HUES48 (cell line): ENCODE measurements at regions not wholly inside any gene's neighbourhood (a gene's known extent, or its start where the extent isn't known, plus 50 kb on each side); places are given as distances from the start of the nearest gene placed in this dataset.

ENCODE experiments used
- H3K27ac ChIP-seq: one replicate; pipeline ENCODE4 v1.7.0; 2013; ENCODE audit warnings: low read depth, low read length, inconsistent platforms
- H3K27me3 ChIP-seq: 2 replicates; pipeline ENCODE4 v1.6.1; 2013; ENCODE audit warnings: mild to moderate bottlenecking, low read length; ENCODE audit not compliant: control insufficient read depth, insufficient read depth
- H3K36me3 ChIP-seq: 2 replicates; pipeline ENCODE4 v1.6.1; 2013; ENCODE audit warnings: low read length; ENCODE audit not compliant: control insufficient read depth, insufficient read depth
- H3K4me1 ChIP-seq: 2 replicates; pipeline ENCODE4 v1.6.1; 2013; ENCODE audit warnings: mild to moderate bottlenecking, low read length; ENCODE audit not compliant: control insufficient read depth, insufficient read depth
- H3K4me3 ChIP-seq: 2 replicates; pipeline ENCODE4 v1.5.1; 2013; ENCODE audit warnings: mild to moderate bottlenecking, low read depth, low read length
- H3K9ac ChIP-seq: 2 replicates; pipeline ENCODE4 v1.6.1; 2013; ENCODE audit warnings: mild to moderate bottlenecking, low read depth, low read length, moderate library complexity
- H3K9me3 ChIP-seq: 2 replicates; pipeline ENCODE4 v1.6.1; 2013; ENCODE audit warnings: low read length; ENCODE audit not compliant: control insufficient read depth, insufficient read depth

GRCh38 chrX:10021461-10022272, 54.5 kb downstream of the CLDN34 start:
- Histone ChIP-seq H3K9me3 (no peaks in the 10 kb centered on the region), H3K4me1 (peaks cover 26% of the 10 kb centered on the region), H3K27me3 (no peaks in the 10 kb centered on the region), H3K27ac (no peak overlapping the region), H3K36me3 (no peaks in the 10 kb centered on the region; the same call in 1 of the 2 replicates), H3K4me3 (no peak overlapping the region), H3K9ac (no peak overlapping the region)

- Histone ChIP-seq H3K4me3 (no peak overlapping the region), H3K9me3 (no peaks in the 10 kb centered on the region), H3K9ac (no peak overlapping the region), H3K4me1 (peaks cover 22% of the 10 kb centered on the region), H3K27ac (no peak overlapping the region), H3K36me3 (no peaks in the 10 kb centered on the region; the same call in 1 of the 2 replicates), H3K27me3 (no peaks in the 10 kb centered on the region)
Measured at GRCh38 chrX:10022273-10022541, 55.0 kb downstream of the CLDN34 start.

GRCh38 chrX:10022580-10023245, 55.6 kb downstream of the CLDN34 start:
- Histone ChIP-seq H3K4me3 (no peak overlapping the region), H3K9me3 (no peaks in the 10 kb centered on the region), H3K27ac (no peak overlapping the region), H3K27me3 (no peaks in the 10 kb centered on the region), H3K9ac (no peak overlapping the region), H3K4me1 (peaks cover 17% of the 10 kb centered on the region), H3K36me3 (no peaks in the 10 kb centered on the region; the same call in 1 of the 2 replicates)

GRCh38 chrX:10023821-10024220, 56.7 kb downstream of the CLDN34 start:
- no peaks in the 10 kb centered on the region for H3K36me3 ChIP-seq
- no peaks in the 10 kb centered on the region for H3K9me3 ChIP-seq
- H3K27ac ChIP-seq = no peak overlapping the region
- H3K9ac ChIP-seq = no peak overlapping the region
- H3K4me3 ChIP-seq = no peak overlapping the region
- no peaks in the 10 kb centered on the region for H3K27me3 ChIP-seq
- H3K4me1 ChIP-seq = peaks cover 10% of the 10 kb centered on the region

- peaks cover 10% of the 10 kb centered on the region for H3K4me1 ChIP-seq
Measured at GRCh38 chrX:10025742-10026493, 58.8 kb downstream of the CLDN34 start.

GRCh38 chrX:10028283-10029104, 61.3 kb downstream of the CLDN34 start:
- no peak overlapping the region for H3K9ac ChIP-seq
- H3K4me1 ChIP-seq = peaks cover 8% of the 10 kb centered on the region
- H3K9me3 ChIP-seq = no peaks in the 10 kb centered on the region
- H3K27me3 ChIP-seq = no peaks in the 10 kb centered on the region
- H3K4me3 ChIP-seq = no peak overlapping the region
- no peaks in the 10 kb centered on the region for H3K36me3 ChIP-seq
- no peak overlapping the region for H3K27ac ChIP-seq

More at GRCh38 chrX:10025742-10026493, 58.8 kb downstream of the CLDN34 start:
- no peaks in the 10 kb centered on the region for H3K36me3 ChIP-seq
- no peak overlapping the region for H3K27ac ChIP-seq
- H3K9me3 ChIP-seq = no peaks in the 10 kb centered on the region
- no peaks in the 10 kb centered on the region for H3K27me3 ChIP-seq
- no peak overlapping the region for H3K9ac ChIP-seq
- no peak overlapping the region for H3K4me3 ChIP-seq

- no peak overlapping the region for H3K4me3 ChIP-seq
- H3K27me3 ChIP-seq = no peaks in the 10 kb centered on the region
- no peak overlapping the region for H3K27ac ChIP-seq
- no peaks in the 10 kb centered on the region for H3K9me3 ChIP-seq
- no peaks in the 10 kb centered on the region for H3K36me3 ChIP-seq
- H3K4me1 ChIP-seq = peaks cover 8% of the 10 kb centered on the region
- no peak overlapping the region for H3K9ac ChIP-seq
Measured at GRCh38 chrX:10030570-10030969, 63.4 kb downstream of the CLDN34 start.

- Histone ChIP-seq H3K36me3 (no peaks in the 10 kb centered on the region), H3K9me3 (no peaks in the 10 kb centered on the region), H3K4me3 (no peak overlapping the region), H3K4me1 (peaks cover 4% of the 10 kb centered on the region; the same call in 1 of the 2 replicates), H3K27ac (no peak overlapping the region), H3K27me3 (no peaks in the 10 kb centered on the region), H3K9ac (no peak overlapping the region)
Measured at GRCh38 chrX:10031746-10032145, 64.6 kb downstream of the CLDN34 start.

GRCh38 chrX:10032147-10032546, 65.0 kb downstream of the CLDN34 start:
- no peaks in the 10 kb centered on the region for H3K9me3 ChIP-seq
- H3K36me3 ChIP-seq = no peaks in the 10 kb centered on the region
- H3K9ac ChIP-seq = no peak overlapping the region
- H3K4me3 ChIP-seq = no peak overlapping the region
- no peaks in the 10 kb centered on the region for H3K27me3 ChIP-seq
- H3K4me1 ChIP-seq = peaks cover 4% of the 10 kb centered on the region; the same call in 1 of the 2 replicates
- no peak overlapping the region for H3K27ac ChIP-seq

- H3K4me3 ChIP-seq = no peak overlapping the region
- peaks cover 4% of the 10 kb centered on the region; the same call in 1 of the 2 replicates for H3K4me1 ChIP-seq
- H3K9ac ChIP-seq = no peak overlapping the region
- H3K36me3 ChIP-seq = no peaks in the 10 kb centered on the region
- H3K9me3 ChIP-seq = no peaks in the 10 kb centered on the region
- H3K27ac ChIP-seq = peak overlapping the region; percentile 21
- no peaks in the 10 kb centered on the region for H3K27me3 ChIP-seq
Measured at GRCh38 chrX:10033375-10034007, 66.3 kb downstream of the CLDN34 start.
